Testis (tissue), 2 donors: ENCODE measurements at regions not wholly inside any gene's neighbourhood (a gene's known extent, or its start where the extent isn't known, plus 50 kb on each side); places are given as distances from the start of the nearest gene placed in this dataset.

Experiments used
- DNase-seq: peaks from one replicate; pipeline ENCODE4 v3.0.0-alpha.2; 2019
- H3K27ac ChIP-seq, 2 donors: fragments of 200-600 bp; sonication (generic); one replicate each; pipeline ENCODE4 v1.5.1; 2019
- H3K27me3 ChIP-seq: fragments of 200-600 bp; sonication (generic); one replicate; pipeline ENCODE4 v1.5.1; 2019
- H3K36me3 ChIP-seq: fragments of 200-600 bp; sonication (generic); one replicate; pipeline ENCODE4 v1.5.1; 2017; ENCODE audit warnings: low read depth; ENCODE audit errors: missing control alignments
- H3K4me1 ChIP-seq: fragments of 200-600 bp; sonication (generic); one replicate; pipeline ENCODE4 v1.5.1; 2019
- H3K4me3 ChIP-seq, 2 donors: fragments of 200-600 bp; sonication (generic); one replicate each; pipeline ENCODE4 v1.5.1; 2017 to 2019
- H3K9me3 ChIP-seq: fragments of 200-600 bp; sonication (generic); one replicate; pipeline ENCODE4 v1.5.1; 2017
- POLR2A ChIP-seq: fragments of 450-650 bp; IDR thresholded peaks from one replicate; pipeline ENCODE4 v1.6.1; 2017; ENCODE audit warnings: antibody characterized with exemption, mild to moderate bottlenecking, moderate library complexity
- WGBS, 2 donors: methylation state at CpG; one replicate each; pipeline ENCODE4 v1.1.5; 2018; 5-methylcytosine and 5-hydroxymethylcytosine counted together
- intact Hi-C: fragments of 100-400 bp; cut with DNase I; formaldehyde crosslinking; loops from one replicate; pipeline ENCODE4 v1.15.1; 2023; ENCODE audit warnings: low total_unique reads
- TF ChIP-seq, protein P1 (sequence below), 3 experiments: fragments of 450-650 bp in 2 of 3; fragments of 200-600 bp in 1 of 3; sonication (generic) in 1 of 3; IDR thresholded peaks; one replicate each; pipeline ENCODE4 v1.5.1; 2016 to 2019; ENCODE audit warnings: antibody characterized with exemption in 3 of 3, mild to moderate bottlenecking in 2 of 3, moderate library complexity in 1 of 3

DNA sequence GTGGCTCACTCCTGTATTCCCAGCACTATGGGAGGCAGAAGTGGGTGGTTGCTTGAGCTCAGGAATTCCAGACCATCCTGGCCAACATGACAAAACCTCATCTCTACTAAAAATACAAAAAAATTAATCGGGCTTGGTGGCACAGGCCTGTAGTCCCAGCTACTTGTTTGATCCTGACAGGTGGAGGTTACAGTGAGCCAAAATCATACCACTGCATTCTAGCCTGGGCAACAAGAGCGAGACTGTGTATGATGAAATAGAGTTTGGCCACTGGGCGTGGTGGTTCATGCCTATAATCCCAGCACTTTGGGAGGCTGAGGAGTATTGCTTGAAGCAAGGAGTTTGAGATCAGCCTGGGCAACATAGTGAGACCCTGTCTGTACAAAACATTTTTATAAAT lies 173.3 kb downstream of the TANC2 start:
- Histone ChIP-seq H3K27me3 (no peaks in the 10 kb centered on the region), H3K27ac (no peak overlapping the region), H3K4me1 (peaks cover 10% of the 10 kb centered on the region), H3K9me3 (no peaks in the 10 kb centered on the region), H3K36me3 (no peaks in the 10 kb centered on the region), H3K4me3 (no peak overlapping the region)
- DNase-seq: no peak
- WGBS, 2 donors: 93% methylated on average over 3 of the region's 3 CpGs
- intact Hi-C loops: no loop called here
- TF ChIP-seq, protein P1, sequence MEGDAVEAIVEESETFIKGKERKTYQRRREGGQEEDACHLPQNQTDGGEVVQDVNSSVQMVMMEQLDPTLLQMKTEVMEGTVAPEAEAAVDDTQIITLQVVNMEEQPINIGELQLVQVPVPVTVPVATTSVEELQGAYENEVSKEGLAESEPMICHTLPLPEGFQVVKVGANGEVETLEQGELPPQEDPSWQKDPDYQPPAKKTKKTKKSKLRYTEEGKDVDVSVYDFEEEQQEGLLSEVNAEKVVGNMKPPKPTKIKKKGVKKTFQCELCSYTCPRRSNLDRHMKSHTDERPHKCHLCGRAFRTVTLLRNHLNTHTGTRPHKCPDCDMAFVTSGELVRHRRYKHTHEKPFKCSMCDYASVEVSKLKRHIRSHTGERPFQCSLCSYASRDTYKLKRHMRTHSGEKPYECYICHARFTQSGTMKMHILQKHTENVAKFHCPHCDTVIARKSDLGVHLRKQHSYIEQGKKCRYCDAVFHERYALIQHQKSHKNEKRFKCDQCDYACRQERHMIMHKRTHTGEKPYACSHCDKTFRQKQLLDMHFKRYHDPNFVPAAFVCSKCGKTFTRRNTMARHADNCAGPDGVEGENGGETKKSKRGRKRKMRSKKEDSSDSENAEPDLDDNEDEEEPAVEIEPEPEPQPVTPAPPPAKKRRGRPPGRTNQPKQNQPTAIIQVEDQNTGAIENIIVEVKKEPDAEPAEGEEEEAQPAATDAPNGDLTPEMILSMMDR (IDR thresholded peaks at IDR 0.05): no peak
- TF ChIP-seq POLR2A: no peak

DNA sequence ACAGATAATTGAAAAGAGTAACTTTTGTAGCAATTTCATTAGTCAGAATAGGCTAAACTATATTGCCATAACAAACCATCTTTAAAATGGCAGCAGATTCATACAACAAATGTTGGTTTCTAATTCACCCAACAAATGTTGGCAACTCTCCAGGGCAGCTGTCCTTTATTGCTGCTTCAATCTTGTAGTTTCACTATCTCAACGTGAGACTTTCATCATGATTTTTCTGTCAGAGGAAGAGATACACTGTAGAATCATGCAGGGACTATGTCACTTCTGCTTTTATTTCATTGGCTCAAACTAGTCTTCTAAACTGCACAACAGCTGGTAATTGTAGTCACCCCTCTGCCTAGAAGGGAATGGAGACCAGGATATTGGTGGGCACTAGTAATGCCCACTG lies 174.2 kb downstream of the TANC2 start:
- Histone ChIP-seq H3K27me3 (no peaks in the 10 kb centered on the region), H3K27ac (peak overlapping the region in 1 of 2 donors; percentile 2), H3K36me3 (no peaks in the 10 kb centered on the region), H3K4me3 (no peak overlapping the region), H3K9me3 (no peaks in the 10 kb centered on the region), H3K4me1 (peaks cover 10% of the 10 kb centered on the region)
- DNase-seq: peak; percentile 37
- intact Hi-C loops: no loop called here
- 31 to 36% methylated on average over 1 of the region's 1 CpG for WGBS, 2 donors
- TF ChIP-seq, protein P1 (IDR thresholded peaks at IDR 0.05): no peak
- no peak for TF ChIP-seq POLR2A

DNA sequence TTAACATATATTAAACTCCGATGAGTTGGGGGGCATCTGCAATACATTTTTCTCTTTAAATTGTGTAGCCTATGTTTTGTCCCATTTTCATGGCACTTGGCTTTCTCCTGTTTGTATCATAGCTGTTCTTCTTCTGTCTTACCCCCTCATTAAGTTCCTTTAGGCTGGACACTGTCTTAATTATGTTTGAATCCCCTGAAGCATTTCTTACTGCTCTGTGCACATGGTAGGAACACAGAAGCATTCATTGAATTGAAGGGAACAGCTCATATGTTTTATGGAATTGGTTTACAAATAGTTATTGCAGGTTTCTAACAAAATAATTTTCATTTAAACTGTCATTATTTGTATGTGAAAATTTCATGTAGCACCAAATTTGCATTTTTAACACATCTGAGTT lies 176.8 kb downstream of the TANC2 start:
- H3K4me1 ChIP-seq: peaks cover 10% of the 10 kb centered on the region
- no peaks in the 10 kb centered on the region for H3K9me3 ChIP-seq
- WGBS, 2 donors: 95 to 97% methylated on average over 1 of the region's 1 CpG
- no peak overlapping the region for H3K4me3 ChIP-seq
- intact Hi-C loops: no loop called here
- TF ChIP-seq, protein P1 (IDR thresholded peaks at IDR 0.05): no peak
- TF ChIP-seq POLR2A: no peak
- H3K27ac ChIP-seq: no peak overlapping the region
- no peak for DNase-seq
- no peaks in the 10 kb centered on the region for H3K36me3 ChIP-seq
- no peaks in the 10 kb centered on the region for H3K27me3 ChIP-seq

DNA sequence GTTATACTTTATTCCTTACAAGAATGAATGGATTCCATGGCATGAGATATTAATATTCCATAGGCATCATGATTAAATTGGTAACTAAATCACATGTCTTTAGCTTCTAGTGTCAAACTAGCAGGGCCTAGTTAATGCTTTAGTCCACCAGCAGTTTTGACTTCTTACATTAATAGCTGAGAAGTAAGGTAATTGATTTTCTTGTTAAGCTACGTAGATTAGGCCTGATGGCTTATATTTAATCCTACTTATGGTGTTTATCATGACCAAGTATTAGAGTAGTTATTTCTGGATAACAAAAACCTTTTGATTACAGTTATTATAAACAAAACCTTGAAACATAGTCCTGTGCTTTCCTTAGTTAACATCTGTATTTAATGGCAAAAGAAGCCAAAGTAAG lies 184.5 kb downstream of the TANC2 start:
- Histone ChIP-seq H3K4me1 (no peaks in the 10 kb centered on the region), H3K27me3 (no peaks in the 10 kb centered on the region), H3K27ac (no peak overlapping the region), H3K4me3 (no peak overlapping the region), H3K36me3 (no peaks in the 10 kb centered on the region), H3K9me3 (no peaks in the 10 kb centered on the region)
- no peak for DNase-seq
- 77 to 92% methylated on average over 1 of the region's 1 CpG for WGBS, 2 donors
- TF ChIP-seq POLR2A: no peak
- TF ChIP-seq, protein P1 (IDR thresholded peaks at IDR 0.05): no peak
- intact Hi-C loops: no loop called here

DNA sequence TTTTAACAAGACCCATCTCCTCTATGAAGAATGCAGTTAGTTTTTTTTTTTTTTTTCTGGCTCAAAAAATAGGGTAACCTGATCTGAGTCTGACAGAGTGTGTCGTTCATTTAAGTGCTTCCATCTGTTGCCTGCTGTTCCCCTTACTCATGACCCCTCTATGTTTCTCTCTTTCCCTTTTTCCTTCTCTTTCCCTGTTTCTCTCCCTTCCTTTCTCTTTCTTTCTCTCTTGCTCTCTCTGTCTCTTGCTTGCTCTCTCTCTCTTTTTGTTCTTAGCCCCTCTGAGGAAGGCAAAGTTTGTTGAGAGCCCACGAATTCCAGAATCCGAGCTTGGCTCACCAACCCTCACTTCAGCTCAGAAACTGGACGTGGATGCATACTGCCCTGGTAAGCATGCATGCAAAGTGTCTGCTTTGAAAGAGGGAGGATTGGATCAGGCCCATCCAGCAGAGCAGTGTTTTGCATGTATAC lies 185.0 kb downstream of the TANC2 start:
- TF ChIP-seq, protein P1 (IDR thresholded peaks at IDR 0.05): no peak

More for the DNA sequence above, 185.0 kb downstream of the TANC2 start:
- no peak for DNase-seq
- H3K36me3 ChIP-seq: no peaks in the 10 kb centered on the region
- H3K27me3 ChIP-seq: no peaks in the 10 kb centered on the region
- no peak overlapping the region for H3K27ac ChIP-seq
- H3K4me3 ChIP-seq: no peak overlapping the region
- H3K9me3 ChIP-seq: no peaks in the 10 kb centered on the region
- no peaks in the 10 kb centered on the region for H3K4me1 ChIP-seq
- WGBS, 2 donors: 37 to 65% methylated on average over 4 of the region's 4 CpGs
- intact Hi-C loops: no loop called here
